NCI-H1048 (cell line): ENCODE measurements at regions not wholly inside any gene's neighbourhood (a gene's known extent, or its start where the extent isn't known, plus 50 kb on each side); places are given as distances from the start of the nearest gene placed in this dataset.

ENCODE experiments used
- DNase-seq: peaks from one replicate; lab custom pipeline; 2025; lab: John Stamatoyannopoulos, UW

DNA sequence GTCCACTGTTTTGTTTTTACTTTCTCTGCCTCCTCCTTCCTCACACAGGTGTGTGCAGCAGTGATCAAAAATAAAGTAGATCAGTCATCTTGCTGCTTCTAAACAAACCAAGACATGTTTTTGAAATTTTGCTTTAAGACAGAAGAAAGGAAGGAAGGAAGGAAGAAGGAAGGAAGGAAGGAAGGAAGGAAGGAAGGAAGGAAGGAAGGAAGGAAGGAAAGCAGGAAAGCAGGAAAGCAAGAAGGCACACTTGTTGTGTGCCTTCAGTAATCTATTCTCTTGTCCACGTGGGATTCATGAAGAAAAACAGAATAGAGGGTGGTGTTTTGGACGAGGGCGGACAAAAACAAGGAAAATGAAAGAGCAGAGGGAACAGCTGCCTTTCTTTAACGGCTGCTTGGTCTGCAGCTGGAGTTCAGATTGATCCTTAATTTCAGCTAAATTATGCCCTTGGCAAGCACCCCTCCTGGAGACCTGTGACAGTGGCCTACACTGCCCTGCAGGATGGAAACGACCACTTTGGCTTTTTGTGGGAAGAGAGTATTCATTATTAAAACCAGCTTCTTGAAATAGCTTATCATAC lies 188.5 kb upstream of the IRX3 start:
- no peak for DNase-seq

DNA sequence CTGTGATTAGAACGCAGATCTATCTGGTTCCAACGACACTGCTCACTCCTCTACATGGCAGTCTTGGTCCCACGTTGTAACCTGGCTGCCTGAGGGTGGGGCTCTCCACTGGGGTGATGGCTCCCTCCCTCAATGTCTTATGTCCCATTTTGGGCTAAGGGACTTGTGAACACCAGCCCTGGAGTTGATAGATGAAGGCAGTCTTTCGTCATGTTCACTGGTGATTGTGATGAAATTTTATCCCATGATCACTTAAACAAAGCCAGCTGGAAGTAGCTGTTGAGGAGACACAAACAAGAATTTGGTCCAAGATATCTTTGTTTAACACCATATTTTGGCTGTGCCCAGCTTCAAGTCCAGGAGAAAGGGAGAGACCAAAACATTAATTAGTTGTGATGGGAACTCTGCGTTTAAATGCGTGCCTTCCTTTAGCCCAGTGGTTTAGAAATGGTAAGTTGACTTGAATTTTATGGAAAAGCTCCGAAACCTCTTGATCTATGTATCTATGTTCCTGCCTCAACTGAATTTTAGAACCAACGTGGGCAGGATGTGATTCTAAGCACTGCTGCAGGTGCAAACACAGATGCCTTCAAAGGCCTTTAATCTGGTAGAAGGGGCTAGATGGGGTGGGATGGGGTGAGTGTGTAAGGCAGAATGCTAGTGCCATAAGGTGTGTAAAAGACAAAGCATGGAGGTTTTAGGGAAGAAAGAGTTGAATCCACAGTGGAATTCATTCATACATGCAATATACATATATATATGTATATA lies 186.8 kb upstream of the IRX3 start:
- DNase-seq: no peak

DNA sequence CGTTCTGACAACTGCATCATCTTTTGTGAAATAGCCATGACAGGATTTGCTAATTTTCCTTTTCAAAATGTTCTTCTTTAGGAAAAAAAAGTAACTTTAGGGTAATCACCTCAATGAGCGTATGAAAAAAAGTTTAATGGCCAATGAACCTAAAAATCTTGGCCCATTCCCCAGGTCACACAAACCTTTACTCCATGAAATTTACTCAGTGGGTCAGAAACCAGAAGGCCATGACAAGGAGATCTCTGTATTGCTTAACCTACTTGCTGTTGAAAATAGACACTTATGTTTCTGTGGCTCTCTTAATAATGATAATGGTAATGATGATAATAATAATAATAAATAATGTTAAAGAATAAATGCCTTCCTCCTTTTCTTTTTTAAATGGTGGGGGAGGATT lies 180.8 kb upstream of the IRX3 start:
- DNase-seq: no peak

DNA sequence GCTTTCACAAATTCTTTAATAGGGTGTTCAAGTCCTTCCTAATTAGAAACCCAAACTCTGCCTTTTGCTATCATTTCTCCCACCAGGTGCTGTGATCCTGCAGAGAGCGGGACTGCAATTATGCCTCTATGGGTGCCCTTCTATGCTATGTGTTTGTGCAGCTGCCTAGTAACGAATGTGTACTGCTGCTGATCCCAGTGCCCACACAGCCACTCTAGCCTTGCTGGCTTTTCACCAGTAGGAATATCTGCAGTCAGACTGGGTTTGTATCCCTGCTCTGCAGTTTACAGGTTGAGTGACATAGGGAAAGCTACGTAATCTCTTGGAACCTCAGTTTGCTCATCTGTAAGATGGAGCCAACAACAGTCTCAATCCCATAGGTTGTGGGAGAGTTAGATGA lies 179.6 kb upstream of the IRX3 start:
- DNase-seq: no peak

DNA sequence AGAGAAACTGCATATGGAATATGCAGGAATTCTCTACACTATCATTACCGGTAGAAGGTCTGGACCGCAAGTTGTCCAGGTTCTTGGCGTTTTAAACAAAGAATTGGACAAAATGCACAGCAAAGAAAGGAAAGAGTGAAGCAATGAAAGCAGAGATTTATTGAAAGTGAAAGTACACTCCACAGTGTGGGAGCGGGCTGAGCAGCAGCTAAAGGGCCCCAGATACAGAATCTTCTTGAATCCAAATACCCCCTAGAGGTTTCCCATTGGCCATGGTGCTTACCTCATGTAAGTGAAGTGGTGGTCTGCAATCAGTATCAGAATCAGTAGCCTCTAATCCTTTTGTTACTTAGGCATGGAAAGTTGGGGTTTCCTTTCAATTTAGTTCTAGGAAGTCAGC lies 178.5 kb upstream of the IRX3 start:
- DNase-seq: no peak

DNA sequence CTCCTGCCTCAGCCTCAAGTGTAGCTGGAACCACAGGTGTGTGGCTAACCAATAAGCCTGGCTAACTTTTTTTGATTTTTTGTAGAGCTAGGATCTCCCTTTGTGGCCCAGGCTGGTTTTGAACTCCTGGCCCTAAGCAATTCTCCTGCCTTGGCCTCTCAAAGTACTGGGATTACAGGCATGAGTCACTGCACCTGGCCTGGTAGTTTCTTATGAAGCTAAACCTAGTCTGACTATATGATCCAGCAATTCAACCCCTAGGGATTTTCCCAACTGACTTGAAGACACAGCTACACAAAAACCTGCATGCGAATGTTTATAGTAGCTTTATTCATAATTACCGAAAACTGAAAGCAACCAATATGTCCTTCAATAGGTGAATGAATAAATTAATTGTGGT lies 176.2 kb upstream of the IRX3 start:
- no peak for DNase-seq

DNA sequence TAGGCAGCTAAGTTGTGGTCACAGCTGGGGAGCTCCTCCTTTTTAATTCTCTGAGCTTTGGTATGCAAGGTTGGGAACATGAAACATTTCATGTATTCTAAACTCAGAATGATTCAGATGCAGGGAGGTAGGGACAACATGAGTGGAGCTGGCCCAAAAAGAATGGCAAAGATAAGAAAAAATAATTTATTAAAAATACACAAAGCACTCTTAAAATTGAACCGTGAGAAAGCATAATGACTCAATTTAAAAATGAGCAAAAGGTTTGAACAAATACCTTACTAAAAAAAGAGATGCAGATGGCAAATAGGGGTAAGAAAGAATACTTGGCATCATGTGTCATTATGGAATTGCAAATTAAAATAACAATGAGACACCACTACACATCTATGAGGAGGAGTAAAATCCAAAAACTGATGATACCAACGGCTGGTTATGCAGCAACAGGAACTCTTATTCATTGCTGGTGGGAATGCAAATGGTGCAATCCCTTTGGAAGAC lies 175.6 kb upstream of the IRX3 start:
- DNase-seq: no peak

DNA sequence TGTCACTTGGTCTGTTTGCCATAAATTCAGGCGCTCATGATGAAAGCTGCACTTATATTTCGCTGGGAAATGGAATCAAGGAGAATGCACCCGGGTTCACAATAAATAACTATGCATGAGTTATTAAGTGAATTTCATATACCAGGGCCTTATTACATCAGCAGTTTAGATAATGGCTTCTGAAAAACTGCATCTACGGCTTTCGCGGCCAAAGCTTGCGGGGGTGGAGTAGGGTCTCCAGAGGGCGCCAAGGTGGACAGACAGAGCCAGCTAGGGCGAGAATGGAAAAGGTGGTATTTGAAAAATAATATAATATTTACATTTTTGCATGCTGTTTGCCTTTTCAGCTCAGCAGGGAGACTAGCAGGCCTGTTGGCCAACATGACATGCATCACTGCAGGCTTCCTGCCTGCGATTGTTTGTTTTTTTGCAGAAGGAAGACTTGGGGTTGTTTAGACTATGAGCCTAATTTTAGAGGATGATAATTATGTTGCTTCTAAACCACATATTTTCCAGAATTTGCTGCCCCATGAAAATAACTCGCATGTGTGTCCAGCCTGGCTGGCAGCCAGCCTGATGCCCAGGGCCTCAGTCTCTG lies 173.8 kb upstream of the IRX3 start:
- no peak for DNase-seq

DNA sequence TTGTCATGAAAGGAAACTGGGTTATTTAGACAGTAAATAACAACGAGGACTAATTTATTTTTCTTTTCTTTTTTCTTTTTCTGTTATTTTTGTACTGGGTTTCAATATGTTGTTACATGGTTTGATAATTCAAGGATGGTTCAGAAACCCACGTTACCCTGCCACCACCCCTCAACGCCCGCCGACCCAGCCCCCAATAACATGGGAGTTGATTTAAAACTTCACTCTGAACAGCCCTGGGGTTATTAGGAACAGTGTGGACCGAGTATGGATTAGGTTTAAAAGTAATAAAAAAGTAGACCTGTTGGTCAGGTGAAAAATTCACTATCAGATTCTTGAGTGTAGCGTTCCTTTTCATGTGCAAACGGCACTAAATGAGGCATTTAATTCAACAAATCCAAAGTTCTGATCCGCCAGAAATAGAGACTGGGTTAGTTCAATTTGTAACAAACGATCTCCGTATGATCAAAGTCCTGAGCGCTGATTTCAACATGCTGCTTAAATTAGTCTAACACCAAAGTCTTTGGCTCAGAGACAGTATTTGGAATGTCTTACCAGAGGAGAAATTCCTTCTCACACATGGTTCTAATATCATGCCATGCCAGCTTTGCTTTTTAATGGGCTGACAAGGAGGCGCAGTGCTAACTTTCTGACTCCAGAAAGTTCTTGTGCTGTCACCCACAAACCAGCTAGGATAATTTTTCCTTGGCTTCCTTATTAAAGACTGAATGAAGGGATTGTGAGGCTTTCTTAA lies 173.1 kb upstream of the IRX3 start:
- no peak for DNase-seq

DNA sequence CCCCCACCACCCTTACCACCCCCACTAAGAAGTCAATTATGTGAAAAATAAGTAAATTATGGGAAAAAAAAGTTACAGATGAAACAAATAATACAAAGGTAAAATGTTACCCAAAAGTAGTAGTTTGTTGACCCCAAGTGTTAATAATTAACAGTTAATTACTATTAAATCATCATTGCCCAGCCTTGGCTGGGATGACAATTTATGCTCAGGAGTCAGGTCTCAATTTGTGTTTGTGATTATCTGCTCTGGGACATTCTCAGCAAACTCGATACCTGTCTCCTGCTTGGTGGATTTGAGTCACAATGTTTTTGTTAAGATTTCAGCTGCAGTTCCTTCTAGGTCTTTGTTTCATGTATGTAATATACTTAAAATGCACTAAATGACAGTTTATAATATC lies 172.3 kb upstream of the IRX3 start:
- no peak for DNase-seq

DNA sequence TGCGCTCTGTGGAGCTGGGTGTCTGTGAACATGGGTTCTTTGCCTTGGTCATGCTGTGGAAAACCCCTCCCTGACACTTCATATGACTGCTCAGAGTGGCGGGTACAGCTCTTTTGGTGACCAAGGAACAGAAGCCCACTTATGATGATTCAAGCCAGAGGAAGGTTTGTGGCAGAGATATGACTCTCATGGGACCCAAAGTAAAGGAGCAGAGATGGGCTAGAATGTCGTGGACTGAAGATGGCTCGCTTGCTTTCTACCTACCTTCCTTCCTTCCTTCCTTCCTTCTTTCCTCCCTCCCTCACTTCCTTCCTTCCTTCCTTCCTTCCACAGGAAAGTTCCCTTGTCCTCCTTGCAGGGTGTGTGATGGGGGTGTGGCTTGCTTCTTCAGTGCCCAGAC lies 169.7 kb upstream of the IRX3 start:
- DNase-seq: no peak

DNA sequence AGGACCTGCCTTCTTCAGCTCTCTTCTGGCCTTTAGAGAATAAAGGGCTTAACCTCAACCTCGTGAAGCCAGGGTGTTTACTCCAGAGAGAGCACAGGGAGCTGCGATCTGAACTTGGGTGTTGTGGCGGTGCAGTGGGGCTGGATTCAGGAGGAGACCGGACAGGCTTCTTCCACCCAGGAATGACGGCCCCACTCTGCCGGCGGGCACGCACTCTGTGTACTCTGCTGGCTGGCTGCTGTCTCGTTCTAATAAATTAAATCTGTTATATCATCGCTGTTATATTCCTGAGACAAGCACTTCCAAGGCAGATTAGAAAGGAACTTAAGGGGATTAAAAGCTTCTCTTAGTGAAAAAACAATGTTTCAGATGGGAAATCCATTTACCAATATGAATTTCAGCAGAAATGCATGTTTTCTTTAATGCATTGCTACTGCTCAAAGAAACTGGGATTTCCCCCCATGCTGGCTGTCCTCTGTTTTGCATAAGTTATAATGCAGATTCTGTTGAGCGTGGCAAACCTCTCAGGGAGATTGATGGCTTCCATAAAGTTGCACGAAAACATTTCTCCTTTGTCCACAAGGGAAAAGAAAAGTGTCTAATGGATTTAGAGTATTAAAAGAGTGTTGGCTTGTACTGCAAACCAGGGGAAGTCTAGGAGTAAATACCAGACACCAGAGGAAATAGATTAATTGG lies 168.6 kb upstream of the IRX3 start:
- no peak for DNase-seq

DNA sequence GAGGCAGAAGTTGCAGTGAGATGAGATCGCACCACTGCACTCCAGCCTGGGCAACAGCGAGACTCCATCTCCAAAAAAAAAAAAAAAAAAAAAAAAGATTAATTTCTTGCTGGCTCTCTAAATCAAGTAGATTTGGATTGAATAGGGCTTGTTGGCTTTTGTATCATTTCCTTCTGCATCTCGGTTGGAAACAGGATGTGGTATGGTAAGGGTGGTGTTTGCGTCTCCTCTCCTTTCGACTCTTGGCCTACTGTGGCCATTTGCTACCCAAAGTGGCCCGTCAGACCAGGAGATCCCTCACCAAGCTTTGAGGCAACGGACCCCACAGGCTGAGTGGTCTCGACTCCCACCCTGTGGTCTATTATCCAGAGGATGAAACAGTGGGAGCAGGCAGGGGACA lies 168.0 kb upstream of the IRX3 start:
- no peak for DNase-seq

DNA sequence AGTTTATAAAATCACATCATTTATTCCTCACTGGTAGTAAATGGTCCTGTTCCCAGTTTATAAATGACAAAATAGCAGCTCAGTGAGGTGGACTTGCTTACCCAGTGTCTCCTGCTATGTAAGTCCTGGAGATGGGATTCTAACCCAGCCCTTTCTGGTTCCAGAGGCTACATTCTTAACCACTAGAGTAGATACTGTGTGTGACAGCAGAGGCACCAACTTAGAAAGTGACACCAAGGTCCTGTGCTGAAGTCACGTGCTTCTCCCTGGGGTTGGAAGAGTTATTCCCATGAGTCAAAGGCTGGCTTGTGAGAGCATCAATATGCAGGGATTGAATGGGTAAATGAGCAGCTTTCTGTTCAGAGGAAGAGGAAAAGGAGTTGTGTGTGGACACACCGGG lies 167.3 kb upstream of the IRX3 start:
- no peak for DNase-seq

DNA sequence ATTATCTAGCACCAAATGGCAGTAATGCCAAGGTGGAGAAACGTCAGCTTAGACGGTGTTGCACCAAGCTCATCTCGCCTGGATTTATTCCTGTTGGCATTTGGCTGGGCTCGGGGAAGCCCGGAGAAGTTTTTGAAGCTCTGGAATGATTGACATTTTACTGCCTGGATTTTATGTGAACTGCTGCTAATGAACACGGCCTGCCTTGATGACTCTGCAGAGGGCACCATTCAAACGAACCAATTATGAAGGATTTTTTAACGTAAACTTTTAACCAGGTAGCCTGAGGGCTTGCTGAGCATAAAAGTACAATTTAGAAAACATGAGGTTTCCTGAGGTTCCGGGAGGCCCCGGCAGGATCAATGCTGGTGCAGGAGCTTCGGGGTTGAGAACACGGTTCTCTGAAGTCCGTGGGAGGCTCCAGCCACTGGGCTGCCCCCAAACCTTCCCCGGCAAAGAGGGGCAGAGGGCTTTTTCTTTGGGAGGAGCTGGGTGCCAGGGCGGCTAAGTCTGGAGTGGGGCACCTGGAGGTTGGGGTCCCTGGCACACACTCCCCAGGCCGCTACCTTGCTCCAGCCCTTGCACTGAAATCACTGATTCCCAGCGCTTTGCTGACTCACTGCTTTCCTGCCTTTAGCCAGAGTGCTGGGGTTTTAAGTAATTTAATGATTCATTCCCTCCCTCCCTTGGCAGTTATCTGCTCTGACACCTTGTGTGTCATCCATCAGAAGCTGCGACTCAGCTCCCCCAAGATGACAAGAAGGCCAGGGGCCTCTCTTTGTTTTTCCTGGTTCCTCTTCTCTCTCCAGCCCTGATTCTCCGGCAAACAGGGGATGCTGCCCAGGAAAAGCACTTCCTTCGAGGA lies 161.2 kb upstream of the IRX3 start:
- no peak for DNase-seq

DNA sequence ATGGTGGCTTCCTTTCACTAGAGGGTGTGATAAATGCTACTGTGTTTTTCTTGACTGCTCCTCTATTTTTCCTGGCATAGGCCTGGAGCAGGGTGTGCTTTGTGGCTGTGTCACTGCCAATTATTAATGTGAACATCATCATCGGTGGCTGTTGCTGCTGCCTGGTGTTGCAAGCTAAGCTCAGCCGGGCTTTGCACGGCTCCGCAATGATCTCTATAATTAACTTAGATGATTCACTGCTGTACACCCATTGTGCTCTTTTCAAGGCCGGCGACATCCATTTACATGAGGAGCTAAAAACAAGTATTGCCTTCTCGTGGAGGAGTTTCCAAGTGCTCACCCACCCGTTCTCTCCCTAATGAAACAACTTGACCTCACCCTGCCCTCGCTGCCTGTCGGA lies 160.1 kb upstream of the IRX3 start:
- DNase-seq: no peak

DNA sequence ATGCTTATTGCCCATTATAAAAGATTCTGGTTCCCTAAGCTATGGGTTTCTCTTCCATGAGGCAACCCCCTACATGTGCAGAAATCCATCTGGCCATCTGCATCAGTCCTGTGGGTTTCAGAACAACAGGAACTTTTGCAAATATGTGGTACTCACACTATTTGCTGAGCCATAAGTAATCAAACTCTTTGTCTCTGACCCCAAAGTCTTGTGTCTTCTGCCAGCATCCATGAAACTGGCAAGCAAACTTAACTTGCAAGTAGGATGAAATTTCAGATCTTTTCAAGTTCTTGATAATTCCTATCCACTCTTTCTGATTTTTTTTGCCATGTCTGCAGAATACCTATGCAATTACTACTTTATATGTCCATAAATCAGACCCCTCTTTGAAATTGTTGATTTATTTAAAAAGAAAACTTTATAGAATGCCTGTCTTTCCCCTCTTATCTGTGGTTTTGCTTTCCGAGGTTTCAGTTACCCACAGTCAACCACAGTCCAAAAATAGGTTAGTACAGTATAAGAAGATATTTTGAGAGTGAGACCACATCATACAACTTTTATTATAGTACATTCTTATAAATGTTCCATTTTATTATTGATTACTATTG lies 158.4 kb upstream of the IRX3 start:
- DNase-seq: no peak

DNA sequence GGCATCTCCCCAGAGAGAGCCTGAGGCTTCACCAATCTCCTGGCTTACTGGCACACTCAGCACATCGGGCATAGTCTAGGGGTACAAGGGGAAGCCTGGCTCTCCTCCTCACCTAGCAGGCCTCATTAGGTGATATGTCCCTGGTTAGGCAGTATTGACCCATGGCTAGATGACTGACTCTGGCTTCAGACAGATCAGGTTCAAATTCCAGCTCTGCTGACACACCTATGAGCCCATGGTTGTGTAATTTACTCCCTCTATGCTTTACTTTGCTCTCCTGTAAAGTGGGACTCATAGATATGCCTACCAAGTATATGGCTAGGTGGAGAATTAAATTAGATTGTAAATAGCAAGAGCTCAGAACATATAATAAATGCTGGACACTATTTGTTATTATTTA lies 157.3 kb upstream of the IRX3 start:
- DNase-seq: no peak

DNA sequence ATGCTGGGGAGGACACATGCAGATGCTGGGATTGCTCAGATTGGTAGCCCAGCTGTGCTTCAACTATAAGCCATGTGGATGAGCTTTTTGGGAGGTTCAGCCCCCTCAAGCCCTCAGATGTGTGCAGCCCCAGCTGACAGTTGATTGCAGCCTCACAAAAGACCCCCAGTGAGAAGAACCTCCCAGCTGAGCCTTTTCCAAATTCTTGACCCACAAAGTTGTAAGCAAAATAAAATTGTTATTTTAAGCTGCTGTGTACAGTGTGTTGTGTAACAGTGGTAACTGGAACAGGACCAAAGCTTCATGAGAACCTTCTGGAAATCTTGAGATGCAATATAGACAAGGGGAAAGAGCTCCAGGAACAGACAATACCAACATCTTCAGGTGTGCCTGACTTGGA lies 156.8 kb upstream of the IRX3 start:
- no peak for DNase-seq

DNA sequence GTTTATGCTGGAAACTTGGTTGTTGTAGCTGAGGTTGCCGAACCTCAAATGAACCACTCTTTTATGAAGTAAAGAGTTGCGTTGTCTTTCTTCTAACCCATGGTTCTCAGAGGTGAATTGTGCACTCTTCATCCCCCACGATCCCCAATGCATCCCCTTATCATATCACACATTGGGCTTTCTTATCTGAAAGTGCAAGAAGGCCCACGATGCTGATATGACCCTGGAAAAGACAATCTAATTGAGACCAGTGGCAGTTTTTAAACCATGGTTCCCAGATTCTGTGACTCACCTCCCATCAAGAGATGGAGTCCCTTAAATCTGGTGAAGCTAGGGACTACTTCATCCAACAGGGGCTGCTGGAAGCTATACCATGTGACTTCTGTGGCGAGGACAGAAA lies 156.3 kb upstream of the IRX3 start:
- no peak for DNase-seq

DNA sequence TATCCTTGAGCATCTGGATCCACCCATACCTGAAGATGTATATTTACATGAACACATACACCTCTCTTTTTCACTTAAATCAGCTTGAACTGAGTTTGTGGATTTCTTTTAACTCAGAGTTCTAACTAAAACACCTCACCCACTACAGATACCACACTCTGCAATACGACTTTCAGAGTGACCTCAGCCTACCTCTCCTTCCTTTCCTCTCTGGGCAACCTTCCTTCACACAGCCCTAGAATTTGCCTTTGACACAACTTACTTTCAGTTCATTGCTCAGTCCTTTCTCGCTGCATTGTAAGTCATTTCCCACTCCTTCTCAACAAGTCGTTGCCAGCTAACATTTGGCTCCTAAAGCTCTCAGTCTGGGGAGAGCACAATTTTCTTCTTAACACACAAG lies 151.9 kb upstream of the IRX3 start:
- DNase-seq: no peak
